Esophagus muscularis mucosa (tissue), 3 donors: ENCODE measurements at regions not wholly inside any gene's neighbourhood (a gene's known extent, or its start where the extent isn't known, plus 50 kb on each side); places are given as distances from the start of the nearest gene placed in this dataset.

Experiments
- CTCF ChIP-seq, 3 experiments: fragments of 200-600 bp in 2 of 3; fragments of 450-650 bp in 1 of 3; sonication (generic) in 2 of 3; IDR thresholded peaks; one replicate each; pipeline ENCODE4 v1.5.1; 2017 to 2019; ENCODE audit warnings: antibody characterized with exemption in 3 of 3, mild to moderate bottlenecking in 2 of 3, moderate library complexity in 1 of 3
- POLR2AphosphoS5 ChIP-seq, 2 donors: sonication (generic); formaldehyde crosslinking; IDR thresholded peaks; one replicate each; pipeline ENCODE4 v1.6.1; 2017; ENCODE audit warnings: antibody characterized with exemption in 2 of 2

- no peak for TF ChIP-seq POLR2AphosphoS5 (IDR thresholded peaks at IDR 0.05)
- TF ChIP-seq CTCF (IDR thresholded peaks at IDR 0.05), result no peak
These were observed 99.9 kb upstream of the ZBTB40 start for GRCh38 chr1:22351768-22352080.
